Osteocyte (in vitro differentiated cells): ENCODE measurements at regions not wholly inside any gene's neighbourhood (a gene's known extent, or its start where the extent isn't known, plus 50 kb on each side); places are given as distances from the start of the nearest gene placed in this dataset.

ENCODE experiments used
- DNase-seq: peaks from one replicate; pipeline ENCODE4 v3.0.0; 2021; ENCODE audit warnings: mixed read lengths; ENCODE audit not compliant: unreplicated experiment; ENCODE audit errors: extremely low spot score
- H3K27ac Mint-ChIP-seq: one replicate; pipeline ENCODE4 v1.8.0; 2021; ENCODE audit warnings: mild to moderate bottlenecking, mixed read lengths; ENCODE audit not compliant: unreplicated experiment
- H3K27me3 Mint-ChIP-seq: one replicate; pipeline ENCODE4 v1.8.0; 2021; ENCODE audit warnings: mixed read lengths; ENCODE audit not compliant: unreplicated experiment
- H3K36me3 Mint-ChIP-seq: one replicate; pipeline ENCODE4 v1.8.0; 2021; ENCODE audit warnings: mixed read lengths; ENCODE audit not compliant: unreplicated experiment
- H3K4me1 Mint-ChIP-seq: one replicate; pipeline ENCODE4 v1.8.0; 2021; ENCODE audit warnings: mixed read lengths; ENCODE audit not compliant: unreplicated experiment
- H3K4me3 Mint-ChIP-seq: one replicate; pipeline ENCODE4 v1.8.0; 2021; ENCODE audit warnings: mild to moderate bottlenecking, moderate library complexity, mixed read lengths; ENCODE audit not compliant: unreplicated experiment
- H3K9me3 Mint-ChIP-seq: one replicate; pipeline ENCODE4 v1.8.0; 2021; ENCODE audit warnings: mixed read lengths; ENCODE audit not compliant: unreplicated experiment
- TF ChIP-seq, protein P1 (sequence below): fragments of 200-600 bp; sonication (generic); IDR thresholded peaks from 2 replicates; pipeline ENCODE4 v1.5.0; 2021; ENCODE audit warnings: antibody characterized with exemption, mild to moderate bottlenecking, moderate library complexity

DNA sequence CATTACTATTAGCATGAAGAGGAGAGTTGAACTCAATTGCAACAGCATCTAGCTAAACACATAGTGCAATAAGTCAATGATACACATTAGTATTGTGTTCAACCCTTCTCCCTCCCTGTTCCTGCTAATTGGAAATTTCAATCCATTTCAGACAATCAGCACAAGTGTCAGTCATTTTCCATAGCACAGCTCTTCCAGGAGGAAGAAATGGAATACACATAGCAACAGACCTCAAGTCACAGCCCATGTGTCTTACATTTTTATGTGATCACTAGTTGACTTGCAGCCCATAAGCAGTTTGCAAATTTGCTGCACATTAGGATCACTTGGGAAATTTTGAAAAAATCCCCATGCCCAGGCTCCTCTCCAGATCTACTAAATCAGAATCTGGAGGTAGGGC lies 636.9 kb downstream of the TLE4 start:
- H3K27me3 Mint-ChIP-seq: no peaks in the 10 kb centered on the region
- H3K9me3 Mint-ChIP-seq: peaks cover 21% of the 10 kb centered on the region
- no peaks in the 10 kb centered on the region for H3K4me1 Mint-ChIP-seq
- no peaks in the 10 kb centered on the region for H3K36me3 Mint-ChIP-seq
- DNase-seq: no peak
- H3K4me3 Mint-ChIP-seq: no peak overlapping the region
- TF ChIP-seq, protein P1, sequence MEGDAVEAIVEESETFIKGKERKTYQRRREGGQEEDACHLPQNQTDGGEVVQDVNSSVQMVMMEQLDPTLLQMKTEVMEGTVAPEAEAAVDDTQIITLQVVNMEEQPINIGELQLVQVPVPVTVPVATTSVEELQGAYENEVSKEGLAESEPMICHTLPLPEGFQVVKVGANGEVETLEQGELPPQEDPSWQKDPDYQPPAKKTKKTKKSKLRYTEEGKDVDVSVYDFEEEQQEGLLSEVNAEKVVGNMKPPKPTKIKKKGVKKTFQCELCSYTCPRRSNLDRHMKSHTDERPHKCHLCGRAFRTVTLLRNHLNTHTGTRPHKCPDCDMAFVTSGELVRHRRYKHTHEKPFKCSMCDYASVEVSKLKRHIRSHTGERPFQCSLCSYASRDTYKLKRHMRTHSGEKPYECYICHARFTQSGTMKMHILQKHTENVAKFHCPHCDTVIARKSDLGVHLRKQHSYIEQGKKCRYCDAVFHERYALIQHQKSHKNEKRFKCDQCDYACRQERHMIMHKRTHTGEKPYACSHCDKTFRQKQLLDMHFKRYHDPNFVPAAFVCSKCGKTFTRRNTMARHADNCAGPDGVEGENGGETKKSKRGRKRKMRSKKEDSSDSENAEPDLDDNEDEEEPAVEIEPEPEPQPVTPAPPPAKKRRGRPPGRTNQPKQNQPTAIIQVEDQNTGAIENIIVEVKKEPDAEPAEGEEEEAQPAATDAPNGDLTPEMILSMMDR: no peak
- no peak overlapping the region for H3K27ac Mint-ChIP-seq

DNA sequence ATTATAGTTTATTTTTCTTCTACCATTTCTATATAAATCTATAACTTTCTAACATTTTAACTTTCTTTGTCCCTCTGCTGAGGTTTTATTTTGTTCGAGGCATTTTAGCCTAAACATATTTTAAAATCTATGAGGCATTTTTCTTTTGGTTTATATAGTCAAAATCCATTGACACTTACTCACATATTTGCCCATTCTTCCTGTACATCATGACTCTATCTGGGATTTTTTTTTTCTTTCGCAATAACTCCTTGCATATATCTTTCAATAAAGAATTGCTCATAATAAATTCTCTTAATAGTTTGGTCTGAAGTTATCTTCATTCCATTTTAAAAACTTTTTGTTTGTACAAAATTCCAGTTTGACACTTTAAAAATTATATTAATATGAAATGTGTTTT lies 632.3 kb downstream of the TLE4 start:
- Mint-ChIP-seq H3K4me3 (no peak overlapping the region), H3K9me3 (peaks cover 11% of the 10 kb centered on the region), H3K4me1 (no peaks in the 10 kb centered on the region), H3K27ac (no peak overlapping the region), H3K36me3 (no peaks in the 10 kb centered on the region), H3K27me3 (no peaks in the 10 kb centered on the region)
- TF ChIP-seq, protein P1: no peak
- no peak for DNase-seq

DNA sequence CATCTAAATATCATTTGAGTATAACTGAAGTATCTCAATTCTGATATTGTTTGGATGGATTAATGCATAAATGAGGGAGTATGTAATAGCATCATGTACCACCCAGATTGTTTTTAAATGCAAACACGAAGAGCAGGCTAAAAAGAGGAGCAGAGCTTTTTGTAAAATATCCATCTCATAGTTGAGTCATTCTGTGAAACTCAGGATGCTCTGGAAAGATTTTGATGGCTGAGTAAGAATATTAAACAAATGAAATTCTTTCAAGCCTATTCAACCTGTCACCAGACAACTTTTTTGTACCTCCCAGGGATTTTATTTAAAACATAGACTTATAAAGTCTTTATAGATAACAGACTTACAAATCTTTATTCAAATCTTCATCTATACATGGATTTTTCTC lies 625.9 kb downstream of the TLE4 start:
- Mint-ChIP-seq H3K9me3 (no peaks in the 10 kb centered on the region), H3K27me3 (no peaks in the 10 kb centered on the region), H3K36me3 (no peaks in the 10 kb centered on the region), H3K27ac (peak overlapping the region; percentile 23), H3K4me3 (no peak overlapping the region), H3K4me1 (peaks cover 10% of the 10 kb centered on the region)
- TF ChIP-seq, protein P1: no peak
- no peak for DNase-seq

DNA sequence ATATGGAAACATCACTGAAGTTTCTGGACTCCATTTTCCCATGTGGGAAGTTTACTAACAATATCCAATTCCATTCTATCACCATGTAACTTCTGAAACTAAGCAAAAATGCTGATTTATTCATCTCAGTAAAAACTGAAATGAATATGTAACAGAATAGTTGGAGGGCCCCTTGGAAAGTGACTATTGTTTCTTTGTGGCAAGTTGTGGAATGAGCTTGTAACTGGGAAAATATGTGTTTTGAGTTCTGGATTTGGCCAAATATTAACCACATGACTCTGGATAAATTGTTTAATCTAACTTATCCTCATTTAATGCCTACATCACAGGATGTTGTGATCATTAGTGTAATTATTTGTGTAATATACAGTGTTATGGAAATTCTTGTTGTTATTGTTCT lies 619.3 kb downstream of the TLE4 start:
- DNase-seq: no peak
- H3K4me1 Mint-ChIP-seq: peaks cover 6% of the 10 kb centered on the region
- H3K4me3 Mint-ChIP-seq: no peak overlapping the region
- H3K9me3 Mint-ChIP-seq: no peaks in the 10 kb centered on the region
- TF ChIP-seq, protein P1: no peak
- H3K27ac Mint-ChIP-seq: no peak overlapping the region
- no peaks in the 10 kb centered on the region for H3K27me3 Mint-ChIP-seq
- no peaks in the 10 kb centered on the region for H3K36me3 Mint-ChIP-seq

DNA sequence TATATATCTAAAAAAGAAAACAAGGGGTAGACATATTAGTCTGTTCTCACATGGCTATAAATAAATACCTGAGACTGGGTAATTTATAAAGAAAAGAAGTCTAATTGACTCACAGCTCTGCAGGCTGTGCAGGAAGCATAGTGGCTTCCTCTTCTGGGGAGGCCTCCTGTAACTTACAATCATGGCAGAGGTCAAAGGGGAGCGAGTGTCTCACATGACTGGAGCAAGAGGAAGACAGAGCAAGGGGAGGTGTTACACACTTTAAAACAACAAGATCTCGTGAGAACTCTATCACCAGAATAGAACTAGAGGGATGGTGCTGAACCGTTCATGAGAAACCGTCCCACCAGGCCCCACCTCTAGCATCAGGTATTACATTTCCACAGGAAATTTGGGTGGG lies 616.8 kb downstream of the TLE4 start:
- H3K27me3 Mint-ChIP-seq: no peaks in the 10 kb centered on the region
- no peak overlapping the region for H3K27ac Mint-ChIP-seq
- H3K4me1 Mint-ChIP-seq: peaks cover 6% of the 10 kb centered on the region
- no peak overlapping the region for H3K4me3 Mint-ChIP-seq
- TF ChIP-seq, protein P1: no peak
- peaks cover 5% of the 10 kb centered on the region for H3K9me3 Mint-ChIP-seq
- no peak for DNase-seq
- H3K36me3 Mint-ChIP-seq: no peaks in the 10 kb centered on the region
